HEK293 (cell line): ENCODE measurements at regions not wholly inside any gene's neighbourhood (a gene's known extent, or its start where the extent isn't known, plus 50 kb on each side); places are given as distances from the start of the nearest gene placed in this dataset.

Experiments
- CTCF ChIA-PET: fragments of 350-600 bp; formaldehyde crosslinking; extraction: SDS; loops from one replicate; lab custom pipeline; 2021; ENCODE audit warnings: antibody characterized with exemption; lab: Yijun Ruan, JAX
- POLR2A ChIA-PET: fragments of 300-600 bp; formaldehyde crosslinking; extraction: SDS; loops from one replicate; lab custom pipeline; 2020; ENCODE audit warnings: antibody characterized with exemption, inconsistent platforms; lab: Yijun Ruan, JAX
- H3K27ac ChIP-seq: fragments of 200-500 bp; sonication (Bioruptor generic); 2 replicates; pipeline ENCODE4 v1.5.1; 2014; ENCODE audit warnings: low read depth, low read length, control low read depth, inconsistent platforms; ENCODE audit errors: extremely low read depth
- H3K36me3 ChIP-seq, 2 experiments: fragments of 200-500 bp in 1 of 2; sonication (Bioruptor generic) in 1 of 2; 1 replicate in 1 of 2; 2 replicates in 1 of 2; pipeline ENCODE4 v1.5.1; 2014 to 2017; ENCODE audit warnings: inconsistent platforms in 2 of 2, low read length in 2 of 2; ENCODE audit not compliant: control insufficient read depth in 2 of 2, insufficient read depth in 1 of 2
- H3K4me1 ChIP-seq: fragments of 200-500 bp; sonication (Bioruptor generic); 2 replicates; pipeline ENCODE4 v1.5.1; 2014; ENCODE audit warnings: mild to moderate bottlenecking, low read length, inconsistent platforms; ENCODE audit not compliant: control insufficient read depth, insufficient read depth
- H3K4me3 ChIP-seq: 2 replicates; pipeline ENCODE4 v1.5.1; 2011; ENCODE audit warnings: low read depth, mild to moderate bottlenecking, control low read depth, low read length, moderate library complexity
- H3K9me3 ChIP-seq: fragments of 200-500 bp; sonication (Bioruptor generic); 2 replicates; pipeline ENCODE4 v1.5.1; 2014; ENCODE audit warnings: low read depth, low read length, inconsistent platforms; ENCODE audit not compliant: control insufficient read depth, insufficient read depth
- GLIS2 ChIP-seq: fragments of 450-650 bp; formaldehyde crosslinking; IDR thresholded peaks from 2 replicates; pipeline ENCODE4 v1.5.1; 2016; ENCODE audit warnings: missing biosample characterization, missing genetic modification characterization
- IKZF3 ChIP-seq: fragments of 450-650 bp; IDR thresholded peaks from 2 replicates; pipeline ENCODE4 v1.5.0; 2018; ENCODE audit warnings: missing biosample characterization, mild to moderate bottlenecking, missing genetic modification characterization, moderate library complexity
- KLF10 ChIP-seq: fragments of 450-650 bp; IDR thresholded peaks from 2 replicates; pipeline ENCODE4 v1.5.1; 2018; ENCODE audit warnings: missing biosample characterization, mild to moderate bottlenecking, missing genetic modification characterization
- MYNN ChIP-seq: fragments of 450-650 bp; formaldehyde crosslinking; IDR thresholded peaks from 2 replicates; pipeline ENCODE4 v1.5.1; 2016; ENCODE audit warnings: missing biosample characterization, missing genetic modification characterization, borderline replicate concordance
- PRDM2 ChIP-seq: fragments of 450-650 bp; formaldehyde crosslinking; IDR thresholded peaks from 2 replicates; pipeline ENCODE4 v1.5.1; 2016; ENCODE audit warnings: missing biosample characterization, missing genetic modification characterization, borderline replicate concordance
- SCRT1 ChIP-seq: fragments of 450-650 bp; formaldehyde crosslinking; IDR thresholded peaks from 2 replicates; pipeline ENCODE4 v1.5.1; 2016; ENCODE audit warnings: missing biosample characterization, missing genetic modification characterization, borderline replicate concordance
- ZNF214 ChIP-seq: fragments of 450-650 bp; formaldehyde crosslinking; IDR thresholded peaks from 2 replicates; pipeline ENCODE4 v1.5.1; 2017; ENCODE audit warnings: missing biosample characterization, mild to moderate bottlenecking, missing genetic modification characterization, borderline replicate concordance
- ZNF311 ChIP-seq: fragments of 450-650 bp; formaldehyde crosslinking; IDR thresholded peaks from 2 replicates; pipeline ENCODE4 v1.5.1; 2017; ENCODE audit warnings: missing biosample characterization, missing genetic modification characterization, borderline replicate concordance
- ZNF354C ChIP-seq: fragments of 450-650 bp; formaldehyde crosslinking; IDR thresholded peaks from 2 replicates; pipeline ENCODE4 v1.5.1; 2016; ENCODE audit warnings: missing biosample characterization, missing genetic modification characterization, low read depth, borderline replicate concordance
- ZNF366 ChIP-seq: fragments of 450-650 bp; formaldehyde crosslinking; conservative IDR thresholded peaks from 2 replicates; pipeline ENCODE4 v1.5.1; 2016; ENCODE audit warnings: missing biosample characterization, missing genetic modification characterization
- ZNF394 ChIP-seq: fragments of 450-650 bp; formaldehyde crosslinking; IDR thresholded peaks from 2 replicates; pipeline ENCODE4 v1.5.1; 2016; ENCODE audit warnings: missing biosample characterization, missing genetic modification characterization, mild to moderate bottlenecking, moderate library complexity, borderline replicate concordance
- ZNF560 ChIP-seq: fragments of 450-650 bp; formaldehyde crosslinking; IDR thresholded peaks from 2 replicates; pipeline ENCODE4 v1.5.1; 2017; ENCODE audit warnings: missing biosample characterization, missing genetic modification characterization, borderline replicate concordance
- ZNF629 ChIP-seq: fragments of 450-650 bp; formaldehyde crosslinking; IDR thresholded peaks from 2 replicates; pipeline ENCODE4 v1.5.1; 2017; ENCODE audit warnings: missing biosample characterization, missing genetic modification characterization
- TF ChIP-seq, protein P1 (sequence below): fragments of 450-650 bp; formaldehyde crosslinking; IDR thresholded peaks from 2 replicates; pipeline ENCODE4 v1.5.1; 2016; ENCODE audit warnings: missing biosample characterization, missing genetic modification characterization
- TF ChIP-seq, protein P2 (sequence below): fragments of 450-650 bp; formaldehyde crosslinking; IDR thresholded peaks from 2 replicates; pipeline ENCODE4; 2016; ENCODE audit warnings: missing biosample characterization, missing genetic modification characterization
- TF ChIP-seq, protein P3 (sequence below): fragments of 450-650 bp; formaldehyde crosslinking; IDR thresholded peaks from 2 replicates; pipeline ENCODE4 v1.5.1; 2016; ENCODE audit warnings: missing biosample characterization, missing genetic modification characterization

DNA sequence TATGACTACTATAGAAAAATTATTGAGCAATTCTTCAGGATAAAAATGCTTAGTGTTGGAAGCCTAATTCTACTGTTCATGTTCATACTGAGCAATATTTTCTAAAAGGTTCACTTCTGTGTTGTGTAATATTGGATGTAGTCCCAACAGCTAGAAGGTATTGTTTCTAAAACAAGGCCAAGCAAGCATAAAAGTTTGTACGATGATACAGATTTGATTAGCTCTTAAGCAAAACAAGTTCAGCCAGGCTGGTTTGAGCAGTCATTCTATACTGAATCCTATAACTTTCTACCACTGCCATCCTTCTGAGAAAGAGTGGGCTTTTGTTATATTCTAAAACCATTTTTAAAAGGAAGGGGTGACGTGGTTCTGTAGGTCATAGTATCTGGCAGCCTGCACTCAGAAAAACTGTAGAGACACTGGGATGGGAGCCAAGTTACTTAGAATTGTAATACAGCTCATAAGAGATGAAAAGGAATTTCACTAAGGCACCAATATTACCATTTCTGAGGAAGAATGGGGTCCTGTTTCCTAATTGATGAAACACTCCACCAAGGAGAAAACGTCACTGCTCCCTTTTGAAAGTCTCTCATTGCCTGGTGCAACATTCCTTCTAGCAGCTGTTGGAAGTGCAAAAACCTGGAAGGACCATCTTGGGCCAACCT lies 275.0 kb upstream of the DACH1 start:
- no peaks in the 10 kb centered on the region for H3K9me3 ChIP-seq
- no peak overlapping the region for H3K27ac ChIP-seq
- H3K36me3 ChIP-seq, result no peaks in the 10 kb centered on the region
- no peak overlapping the region for H3K4me3 ChIP-seq
- no peaks in the 10 kb centered on the region for H3K4me1 ChIP-seq
- TF ChIP-seq ZNF560 (tag by site-specific recombination) (no peak), ZNF629 (tag by site-specific recombination) (no peak), MYNN (tag by site-specific recombination) (no peak), SCRT1 (tag by site-specific recombination) (no peak), GLIS2 (tag by site-specific recombination) (no peak), ZNF354C (tag by site-specific recombination) (no peak), ZNF311 (tag by site-specific recombination) (no peak), ZNF366 (tag by site-specific recombination) (no peak), ZNF214 (tag by site-specific recombination) (no peak), ZNF394 (tag by site-specific recombination) (no peak), PRDM2 (tag by site-specific recombination) (no peak), KLF10 (tag by site-specific recombination) (no peak), IKZF3 (no peak)
- TF ChIP-seq, protein P1, sequence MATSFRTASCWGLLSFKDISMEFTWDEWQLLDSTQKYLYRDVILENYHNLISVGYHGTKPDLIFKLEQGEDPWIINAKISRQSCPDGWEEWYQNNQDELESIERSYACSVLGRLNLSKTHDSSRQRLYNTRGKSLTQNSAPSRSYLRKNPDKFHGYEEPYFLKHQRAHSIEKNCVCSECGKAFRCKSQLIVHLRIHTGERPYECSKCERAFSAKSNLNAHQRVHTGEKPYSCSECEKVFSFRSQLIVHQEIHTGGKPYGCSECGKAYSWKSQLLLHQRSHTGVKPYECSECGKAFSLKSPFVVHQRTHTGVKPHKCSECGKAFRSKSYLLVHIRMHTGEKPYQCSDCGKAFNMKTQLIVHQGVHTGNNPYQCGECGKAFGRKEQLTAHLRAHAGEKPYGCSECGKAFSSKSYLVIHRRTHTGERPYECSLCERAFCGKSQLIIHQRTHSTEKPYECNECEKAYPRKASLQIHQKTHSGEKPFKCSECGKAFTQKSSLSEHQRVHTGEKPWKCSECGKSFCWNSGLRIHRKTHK (tag by site-specific recombination), result no peak
- TF ChIP-seq, protein P2, sequence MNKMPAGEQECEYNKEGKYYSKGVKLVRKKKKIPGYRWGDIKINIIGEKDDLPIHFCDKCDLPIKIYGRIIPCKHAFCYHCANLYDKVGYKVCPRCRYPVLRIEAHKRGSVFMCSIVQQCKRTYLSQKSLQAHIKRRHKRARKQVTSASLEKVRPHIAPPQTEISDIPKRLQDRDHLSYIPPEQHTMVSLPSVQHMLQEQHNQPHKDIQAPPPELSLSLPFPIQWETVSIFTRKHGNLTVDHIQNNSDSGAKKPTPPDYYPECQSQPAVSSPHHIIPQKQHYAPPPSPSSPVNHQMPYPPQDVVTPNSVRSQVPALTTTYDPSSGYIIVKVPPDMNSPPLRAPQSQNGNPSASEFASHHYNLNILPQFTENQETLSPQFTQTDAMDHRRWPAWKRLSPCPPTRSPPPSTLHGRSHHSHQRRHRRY (tag by site-specific recombination), result no peak
- TF ChIP-seq, protein P3, sequence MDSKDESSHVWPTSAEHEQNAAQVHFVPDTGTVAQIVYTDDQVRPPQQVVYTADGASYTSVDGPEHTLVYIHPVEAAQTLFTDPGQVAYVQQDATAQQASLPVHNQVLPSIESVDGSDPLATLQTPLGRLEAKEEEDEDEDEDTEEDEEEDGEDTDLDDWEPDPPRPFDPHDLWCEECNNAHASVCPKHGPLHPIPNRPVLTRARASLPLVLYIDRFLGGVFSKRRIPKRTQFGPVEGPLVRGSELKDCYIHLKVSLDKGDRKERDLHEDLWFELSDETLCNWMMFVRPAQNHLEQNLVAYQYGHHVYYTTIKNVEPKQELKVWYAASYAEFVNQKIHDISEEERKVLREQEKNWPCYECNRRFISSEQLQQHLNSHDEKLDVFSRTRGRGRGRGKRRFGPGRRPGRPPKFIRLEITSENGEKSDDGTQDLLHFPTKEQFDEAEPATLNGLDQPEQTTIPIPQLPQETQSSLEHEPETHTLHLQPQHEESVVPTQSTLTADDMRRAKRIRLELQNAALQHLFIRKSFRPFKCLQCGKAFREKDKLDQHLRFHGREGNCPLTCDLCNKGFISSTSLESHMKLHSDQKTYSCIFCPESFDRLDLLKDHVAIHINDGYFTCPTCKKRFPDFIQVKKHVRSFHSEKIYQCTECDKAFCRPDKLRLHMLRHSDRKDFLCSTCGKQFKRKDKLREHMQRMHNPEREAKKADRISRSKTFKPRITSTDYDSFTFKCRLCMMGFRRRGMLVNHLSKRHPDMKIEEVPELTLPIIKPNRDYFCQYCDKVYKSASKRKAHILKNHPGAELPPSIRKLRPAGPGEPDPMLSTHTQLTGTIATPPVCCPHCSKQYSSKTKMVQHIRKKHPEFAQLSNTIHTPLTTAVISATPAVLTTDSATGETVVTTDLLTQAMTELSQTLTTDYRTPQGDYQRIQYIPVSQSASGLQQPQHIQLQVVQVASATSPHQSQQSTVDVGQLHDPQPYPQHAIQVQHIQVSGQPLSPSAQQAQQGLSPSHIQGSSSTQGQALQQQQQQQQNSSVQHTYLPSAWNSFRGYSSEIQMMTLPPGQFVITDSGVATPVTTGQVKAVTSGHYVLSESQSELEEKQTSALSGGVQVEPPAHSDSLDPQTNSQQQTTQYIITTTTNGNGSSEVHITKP (tag by site-specific recombination), result no peak
- CTCF ChIA-PET, result no interaction called here
- POLR2A ChIA-PET, result no interaction called here
